Loucy (cell line): ENCODE measurements at regions not wholly inside any gene's neighbourhood (a gene's known extent, or its start where the extent isn't known, plus 50 kb on each side); places are given as distances from the start of the nearest gene placed in this dataset.

ENCODE experiments used
- CTCF ChIP-seq: fragments of 200-600 bp; sonication (generic); conservative IDR thresholded peaks from 2 replicates; pipeline ENCODE4 v1.5.1; 2014; ENCODE audit warnings: mild to moderate bottlenecking, antibody characterized with exemption, low read length
- EZH2phosphoT487 ChIP-seq: fragments of 200-600 bp; IDR thresholded peaks from 2 replicates; pipeline ENCODE4 v1.6.1; 2018; ENCODE audit warnings: antibody characterized with exemption, mild to moderate bottlenecking, moderate library complexity, borderline replicate concordance

- TF ChIP-seq CTCF (no peak), EZH2phosphoT487 (no peak)
These were observed 194.2 kb upstream of the NT5E start for GRCh38 chr6:85255661-85256060.
